BLaER1 treated with 17β-estradiol and CSF1 and Interleukin-3, amounts not matched to agents 10 nM and 100 nM (cell line): ENCODE measurements at regions not wholly inside any gene's neighbourhood (a gene's known extent, or its start where the extent isn't known, plus 50 kb on each side); places are given as distances from the start of the nearest gene placed in this dataset.

Experiments used
- H3K27ac ChIP-seq, 11 experiments: shearing (Covaris generic); formaldehyde crosslinking; 2 replicates each; pipeline ENCODE4 v1.8.1; 2022
- H3K27me3 ChIP-seq, 11 experiments: shearing (Covaris generic); formaldehyde crosslinking; 2 replicates each; pipeline ENCODE4 v1.8.1; 2022
- H3K36me3 ChIP-seq, 11 experiments: shearing (Covaris generic); formaldehyde crosslinking; 2 replicates each; pipeline ENCODE4 v1.8.1; 2022
- H3K4me1 ChIP-seq, 10 experiments: shearing (Covaris generic); formaldehyde crosslinking; 2 replicates each; pipeline ENCODE4 v1.8.1; 2022
- H3K4me2 ChIP-seq, 11 experiments: shearing (Covaris generic); formaldehyde crosslinking; 2 replicates each; pipeline ENCODE4 v1.8.1; 2022
- H3K4me3 ChIP-seq, 10 experiments: shearing (Covaris generic); formaldehyde crosslinking; 2 replicates each; pipeline ENCODE4 v1.8.1; 2022
- H3K9ac ChIP-seq, 11 experiments: shearing (Covaris generic); formaldehyde crosslinking; 2 replicates each; pipeline ENCODE4 v1.8.1; 2022
- H3K9me3 ChIP-seq, 11 experiments: shearing (Covaris generic); formaldehyde crosslinking; replicated peaks in 1 of 11; 2 replicates each; pipeline ENCODE4 v1.8.1; 2022
- H4K20me1 ChIP-seq, 11 experiments: shearing (Covaris generic); formaldehyde crosslinking; 2 replicates each; pipeline ENCODE4 v1.8.1; 2022
- Cebpa-rat ChIP-seq, 11 experiments: shearing (Covaris generic); IDR thresholded peaks; 2 replicates each; pipeline ENCODE4 v1.8.1; 2022

GRCh38 chr2:225340923-225341322 is 58.6 kb upstream of the NYAP2 start:
- TF ChIP-seq Cebpa-rat (IDR thresholded peaks at IDR 0.05): no peak
- Histone ChIP-seq H3K36me3 (no peaks in the 10 kb centered on the region), H3K4me3 (no peak overlapping the region), H3K9me3 (peaks cover 0 to 5% (median 0%) of the 10 kb centered on the region in 11 experiments; a peak in 4 of 22 replicates), H3K4me1 (no peaks in the 10 kb centered on the region), H4K20me1 (no peaks in the 10 kb centered on the region), H3K27me3 (no peaks in the 10 kb centered on the region), H3K27ac (no peak overlapping the region), H3K9ac (no peak overlapping the region), H3K4me2 (no peak overlapping the region)

- H3K9me3 ChIP-seq: no peaks in the 10 kb centered on the region
- no peaks in the 10 kb centered on the region for H3K4me1 ChIP-seq
- no peak overlapping the region for H3K4me2 ChIP-seq
- H3K27me3 ChIP-seq: no peaks in the 10 kb centered on the region
- H4K20me1 ChIP-seq: no peaks in the 10 kb centered on the region
- no peaks in the 10 kb centered on the region for H3K36me3 ChIP-seq
- no peak overlapping the region for H3K9ac ChIP-seq
- no peak overlapping the region for H3K27ac ChIP-seq
- no peak for TF ChIP-seq Cebpa-rat (IDR thresholded peaks at IDR 0.05)
- H3K4me3 ChIP-seq: no peak overlapping the region
Observed at GRCh38 chr2:225337183-225337582, 62.3 kb upstream of the NYAP2 start.

GRCh38 chr2:225334514-225334913 is 65.0 kb upstream of the NYAP2 start:
- no peak for TF ChIP-seq Cebpa-rat (IDR thresholded peaks at IDR 0.05)
- Histone ChIP-seq H3K9ac (no peak overlapping the region), H4K20me1 (no peaks in the 10 kb centered on the region), H3K27me3 (no peaks in the 10 kb centered on the region), H3K4me1 (no peaks in the 10 kb centered on the region), H3K4me2 (no peak overlapping the region), H3K36me3 (no peaks in the 10 kb centered on the region), H3K9me3 (no peaks in the 10 kb centered on the region), H3K27ac (no peak overlapping the region), H3K4me3 (no peak overlapping the region)

GRCh38 chr2:225328192-225328591 is 71.3 kb upstream of the NYAP2 start:
- Histone ChIP-seq H3K4me2 (no peak overlapping the region), H3K4me1 (no peaks in the 10 kb centered on the region), H3K36me3 (no peaks in the 10 kb centered on the region), H3K27me3 (no peaks in the 10 kb centered on the region), H4K20me1 (no peaks in the 10 kb centered on the region), H3K9me3 (no peaks in the 10 kb centered on the region), H3K27ac (no peak overlapping the region), H3K9ac (no peak overlapping the region), H3K4me3 (no peak overlapping the region)
- no peak for TF ChIP-seq Cebpa-rat (IDR thresholded peaks at IDR 0.05)

- Histone ChIP-seq H3K36me3 (no peaks in the 10 kb centered on the region), H3K9me3 (no peaks in the 10 kb centered on the region)
Observed at GRCh38 chr2:225326969-225327368, 72.5 kb upstream of the NYAP2 start.

GRCh38 chr2:225319872-225320271 is 79.6 kb upstream of the NYAP2 start:
- Histone ChIP-seq H3K4me3 (no peak overlapping the region), H3K4me1 (no peaks in the 10 kb centered on the region), H3K9me3 (peaks cover 12 to 33% (median 21%) of the 10 kb centered on the region in 11 experiments), H4K20me1 (no peaks in the 10 kb centered on the region), H3K9ac (no peak overlapping the region), H3K27ac (no peak overlapping the region), H3K36me3 (no peaks in the 10 kb centered on the region), H3K27me3 (no peaks in the 10 kb centered on the region), H3K4me2 (no peak overlapping the region)
- TF ChIP-seq Cebpa-rat (IDR thresholded peaks at IDR 0.05): no peak

More at GRCh38 chr2:225326969-225327368, 72.5 kb upstream of the NYAP2 start:
- H3K4me3 ChIP-seq: no peak overlapping the region
- no peaks in the 10 kb centered on the region for H3K4me1 ChIP-seq
- H4K20me1 ChIP-seq: no peaks in the 10 kb centered on the region
- H3K27ac ChIP-seq: no peak overlapping the region
- no peaks in the 10 kb centered on the region for H3K27me3 ChIP-seq
- no peak for TF ChIP-seq Cebpa-rat (IDR thresholded peaks at IDR 0.05)
- no peak overlapping the region for H3K9ac ChIP-seq
- no peak overlapping the region for H3K4me2 ChIP-seq

GRCh38 chr2:225318440-225318839 is 81.1 kb upstream of the NYAP2 start:
- Histone ChIP-seq H3K9me3 (peaks cover 12 to 33% (median 21%) of the 10 kb centered on the region in 11 experiments), H3K4me1 (no peaks in the 10 kb centered on the region), H4K20me1 (no peaks in the 10 kb centered on the region), H3K9ac (no peak overlapping the region), H3K36me3 (no peaks in the 10 kb centered on the region), H3K4me2 (no peak overlapping the region), H3K4me3 (no peak overlapping the region), H3K27me3 (no peaks in the 10 kb centered on the region), H3K27ac (no peak overlapping the region)
- TF ChIP-seq Cebpa-rat (IDR thresholded peaks at IDR 0.05): no peak

GRCh38 chr2:225317186-225317585 is 82.3 kb upstream of the NYAP2 start:
- Histone ChIP-seq H3K9ac (no peak overlapping the region), H4K20me1 (no peaks in the 10 kb centered on the region), H3K4me1 (no peaks in the 10 kb centered on the region), H3K27ac (no peak overlapping the region), H3K9me3 (peaks cover 12 to 33% (median 21%) of the 10 kb centered on the region in 11 experiments), H3K4me2 (no peak overlapping the region), H3K36me3 (no peaks in the 10 kb centered on the region), H3K4me3 (no peak overlapping the region), H3K27me3 (no peaks in the 10 kb centered on the region)
- TF ChIP-seq Cebpa-rat (IDR thresholded peaks at IDR 0.05): no peak

- H3K27me3 ChIP-seq: no peaks in the 10 kb centered on the region
- H3K36me3 ChIP-seq: no peaks in the 10 kb centered on the region
- H3K9ac ChIP-seq: no peak overlapping the region
- no peaks in the 10 kb centered on the region for H3K4me1 ChIP-seq
- H3K4me3 ChIP-seq: no peak overlapping the region
- no peaks in the 10 kb centered on the region for H3K9me3 ChIP-seq
- no peak for TF ChIP-seq Cebpa-rat (IDR thresholded peaks at IDR 0.05)
- H3K4me2 ChIP-seq: no peak overlapping the region
- no peak overlapping the region for H3K27ac ChIP-seq
- no peaks in the 10 kb centered on the region for H4K20me1 ChIP-seq
Observed at GRCh38 chr2:225310745-225311144, 88.8 kb upstream of the NYAP2 start.

- H3K4me3 ChIP-seq: no peak overlapping the region
- H3K4me1 ChIP-seq: no peaks in the 10 kb centered on the region
- H3K36me3 ChIP-seq: no peaks in the 10 kb centered on the region
- no peaks in the 10 kb centered on the region for H4K20me1 ChIP-seq
- H3K27me3 ChIP-seq: no peaks in the 10 kb centered on the region
- no peak overlapping the region for H3K27ac ChIP-seq
- no peaks in the 10 kb centered on the region for H3K9me3 ChIP-seq
- TF ChIP-seq Cebpa-rat (IDR thresholded peaks at IDR 0.05): no peak
- H3K9ac ChIP-seq: no peak overlapping the region
- no peak overlapping the region for H3K4me2 ChIP-seq
Observed at GRCh38 chr2:225309516-225309915, 90.0 kb upstream of the NYAP2 start.
